ENCODE measurements at regions not wholly inside any gene's neighbourhood (a gene's known extent, or its start where the extent isn't known, plus 50 kb on each side); places are given as distances from the start of the nearest gene placed in this dataset.

DNA sequence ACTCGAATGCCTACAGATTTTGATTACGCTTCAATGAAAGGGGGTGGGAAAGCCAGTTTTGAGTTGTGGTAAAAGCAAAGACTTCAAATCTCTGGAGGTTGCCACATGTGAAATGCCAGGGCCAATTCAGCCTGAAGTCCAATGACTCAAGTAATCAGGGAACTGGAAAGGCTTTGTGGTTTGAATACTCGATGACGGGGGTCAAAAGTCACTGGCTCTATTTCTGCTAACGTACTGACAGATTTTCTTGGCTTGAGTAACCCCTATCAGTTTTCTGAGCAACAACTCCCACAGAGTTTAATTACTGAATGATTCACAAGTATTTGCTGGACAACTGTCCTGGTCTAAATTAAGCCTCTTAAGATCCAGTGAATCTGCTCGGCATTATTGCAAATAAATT is 152.2 kb downstream of the SIPA1L2 start:
- peak; percentile 63 for DNase-seq (ENCODE audit: low spot score)

DNA sequence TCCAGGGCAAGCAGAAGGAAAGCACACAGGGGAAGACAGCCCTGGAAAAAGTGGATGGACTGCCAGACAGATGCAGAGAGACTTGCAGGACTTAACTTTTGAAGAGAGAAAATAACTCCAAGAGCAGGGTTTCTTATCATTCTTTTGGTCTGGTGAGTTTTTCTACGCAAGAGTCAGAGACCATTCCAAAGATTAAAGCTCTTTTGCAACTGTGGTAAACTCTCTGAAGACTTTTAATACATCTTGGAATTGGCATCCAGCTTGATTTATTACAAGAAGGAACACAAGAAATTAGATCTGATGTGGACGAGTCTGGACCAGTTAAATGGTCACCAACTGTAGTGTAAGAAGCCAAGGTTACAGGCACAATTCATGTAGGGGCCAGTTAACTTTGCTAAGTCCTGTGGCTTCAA is 153.4 kb downstream of the SIPA1L2 start:
- DNase-seq (ENCODE audit: low spot score): no peak

DNA sequence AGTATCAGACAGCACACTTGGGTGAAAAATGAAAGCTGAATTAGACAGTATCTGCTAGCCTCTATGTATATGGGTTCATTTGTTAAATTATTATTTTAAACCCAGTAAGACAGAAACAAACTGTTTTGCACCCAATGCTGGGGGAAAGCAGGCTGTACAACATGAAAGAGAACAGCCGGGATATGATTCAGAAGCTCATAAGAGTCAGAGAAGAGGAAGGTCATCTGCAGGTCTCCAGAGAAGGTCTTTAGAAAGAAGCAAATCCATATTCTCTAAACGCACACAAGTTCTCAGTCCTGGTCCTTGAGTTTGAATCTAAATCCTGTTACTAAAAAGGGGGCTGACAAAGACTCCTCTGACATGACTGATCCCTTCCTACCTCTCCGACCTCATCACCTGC is 155.1 kb downstream of the SIPA1L2 start:
- no peak for DNase-seq (ENCODE audit: low spot score)

DNA sequence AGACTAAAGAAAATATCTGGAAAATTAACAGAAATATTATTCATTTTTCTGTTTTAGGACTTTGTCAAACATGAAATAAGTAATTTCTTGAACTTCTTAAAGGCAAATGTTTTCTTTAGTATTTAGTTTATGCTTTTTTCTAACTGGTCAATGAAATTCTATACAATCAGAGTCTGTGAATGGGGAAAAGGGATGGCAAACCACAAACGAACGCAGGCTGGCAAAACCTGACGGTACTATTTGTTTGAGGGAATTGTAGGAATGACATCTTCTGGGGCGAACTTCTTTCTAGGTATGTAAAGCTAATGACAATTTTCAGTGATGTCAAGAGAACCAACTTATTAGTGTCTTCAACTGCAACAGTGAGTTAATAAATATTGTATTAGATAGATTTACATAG is 156.0 kb downstream of the SIPA1L2 start:
- DNase-seq (ENCODE audit: low spot score): no peak

DNA sequence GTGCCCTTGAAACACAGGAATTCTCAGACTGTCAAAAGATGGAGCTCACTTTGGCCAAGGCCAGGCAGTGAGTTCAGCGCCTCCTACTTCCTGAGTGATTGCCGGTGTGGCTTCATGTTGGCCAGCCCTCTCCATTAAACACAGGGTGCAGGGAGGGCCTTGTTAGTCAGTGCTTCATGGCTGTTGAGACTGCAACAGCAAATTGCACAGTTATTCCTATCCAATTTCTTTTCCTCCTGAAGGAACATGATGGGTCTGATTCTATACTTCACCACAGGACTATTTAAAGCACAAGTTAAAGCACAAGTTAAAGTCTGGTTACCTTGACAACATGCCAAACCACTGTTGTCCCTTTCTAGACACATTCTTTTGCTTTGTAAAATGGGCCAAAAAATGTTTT is 156.6 kb downstream of the SIPA1L2 start:
- no peak for DNase-seq (ENCODE audit: low spot score)

DNA sequence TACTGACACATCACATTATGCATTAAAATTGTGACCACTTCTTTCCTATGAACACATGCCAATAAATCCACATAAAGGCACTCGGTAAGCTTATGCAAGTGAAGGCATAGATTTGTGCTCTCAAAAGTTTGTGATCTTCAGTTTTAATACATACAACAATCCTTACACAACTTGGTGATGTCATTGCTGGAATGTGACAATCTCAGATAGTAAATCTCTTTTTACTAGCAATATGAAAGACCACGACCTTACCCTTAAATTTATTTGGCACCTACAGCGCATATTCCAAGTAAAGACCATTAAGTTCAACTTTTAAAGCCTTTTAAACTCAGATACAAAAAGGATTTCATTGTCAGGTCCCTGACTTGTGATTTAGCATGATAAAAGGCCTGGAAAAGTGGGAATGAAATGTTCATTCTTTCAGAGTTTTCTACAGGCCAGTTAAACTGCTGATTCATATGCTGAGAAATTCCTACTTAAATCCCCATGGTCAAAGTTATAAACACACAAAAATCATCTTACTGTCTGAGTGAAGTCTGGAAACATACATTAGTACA is 157.4 kb downstream of the SIPA1L2 start:
- peak; percentile 1 for DNase-seq (ENCODE audit: low spot score)

DNA sequence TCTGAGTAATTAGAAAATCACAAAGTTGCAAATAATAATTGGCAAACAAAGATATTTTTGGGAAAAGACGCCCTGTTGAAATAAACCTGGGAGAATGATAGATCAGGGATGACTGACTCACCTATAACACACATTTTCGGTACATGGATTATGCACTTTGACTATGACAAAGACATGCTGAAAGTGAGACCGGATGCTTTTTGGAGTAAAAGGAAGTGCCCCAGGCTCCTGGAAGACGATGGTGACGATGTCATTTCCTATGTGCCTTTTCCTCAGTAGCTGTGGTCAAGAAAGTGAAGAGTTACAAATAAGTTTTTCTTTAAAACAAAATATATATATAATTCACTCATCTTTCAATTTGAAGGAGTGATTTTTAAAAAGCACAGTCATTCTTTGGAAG is 158.7 kb downstream of the SIPA1L2 start:
- no peak for DNase-seq (ENCODE audit: low spot score)

DNA sequence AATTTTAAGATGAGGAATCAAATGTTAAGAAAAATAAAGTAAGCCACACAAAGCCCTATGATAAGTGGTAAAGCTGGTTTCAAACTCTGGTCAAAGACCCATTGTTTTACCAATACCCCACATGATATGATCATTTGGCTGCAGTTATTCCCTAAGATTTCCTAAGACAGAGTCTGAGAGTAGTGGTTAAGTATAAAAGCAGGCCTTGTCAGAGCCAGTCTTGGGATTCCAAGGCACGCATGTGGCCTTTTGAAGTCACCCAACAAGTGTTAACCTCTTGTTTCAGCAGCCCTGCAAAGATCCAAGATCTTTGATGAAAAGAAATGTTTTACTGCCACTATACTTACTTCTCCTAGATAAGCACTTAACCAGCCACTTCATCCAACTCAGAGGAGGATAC is 159.2 kb downstream of the SIPA1L2 start:
- DNase-seq (ENCODE audit: low spot score): no peak

DNA sequence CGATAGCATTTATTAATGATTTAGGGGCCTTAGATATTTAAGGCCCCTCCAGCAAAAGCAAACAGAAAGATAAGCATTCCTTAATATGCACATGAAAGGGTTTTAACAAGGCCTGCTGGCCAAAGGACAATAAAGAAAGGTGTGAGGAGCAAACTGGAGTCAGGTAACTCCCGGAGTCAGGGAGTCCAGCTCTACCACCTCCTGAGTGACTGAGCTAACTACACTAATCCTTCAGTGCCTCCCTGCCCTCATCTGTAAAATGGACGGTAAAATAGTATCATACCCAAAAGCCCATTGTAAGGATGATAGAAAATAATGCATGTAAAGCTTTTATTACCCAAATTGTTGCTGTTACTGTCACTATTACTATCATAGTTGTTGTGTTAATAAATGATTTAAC is 161.7 kb downstream of the SIPA1L2 start:
- no peak for DNase-seq (ENCODE audit: low spot score)

DNA sequence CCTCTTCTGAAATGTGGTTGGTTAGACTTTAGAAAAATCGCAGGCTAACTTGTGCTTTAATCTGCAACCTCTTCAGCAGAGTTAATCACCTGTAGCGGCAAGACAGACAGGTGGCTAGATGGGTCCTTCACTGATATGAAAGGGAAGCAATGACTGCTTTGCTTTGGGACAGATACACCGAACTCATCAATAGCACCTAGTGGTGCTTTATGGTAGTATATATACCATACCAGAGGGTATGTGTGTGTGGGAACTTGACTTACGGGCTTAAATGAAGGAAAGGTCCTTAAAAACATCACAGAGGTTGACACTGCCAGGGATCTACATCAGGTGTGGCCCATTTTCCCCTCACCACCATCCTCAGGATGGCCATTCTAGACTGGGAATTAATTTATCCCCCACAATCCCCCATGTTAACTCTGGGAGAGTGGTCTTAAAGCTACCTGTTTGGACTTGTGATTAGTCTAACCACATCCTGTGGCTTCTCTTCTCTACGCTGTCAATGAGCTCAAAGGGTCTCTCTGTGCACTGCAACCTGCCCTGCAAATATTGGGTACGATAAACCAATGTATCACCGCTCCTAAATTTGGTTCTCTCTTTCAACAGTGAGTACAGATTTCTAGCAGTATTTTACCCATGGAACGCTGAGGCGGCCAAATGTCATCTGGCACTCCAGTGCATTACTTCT is 162.7 kb downstream of the SIPA1L2 start:
- no peak for DNase-seq (ENCODE audit: low spot score)

DNA sequence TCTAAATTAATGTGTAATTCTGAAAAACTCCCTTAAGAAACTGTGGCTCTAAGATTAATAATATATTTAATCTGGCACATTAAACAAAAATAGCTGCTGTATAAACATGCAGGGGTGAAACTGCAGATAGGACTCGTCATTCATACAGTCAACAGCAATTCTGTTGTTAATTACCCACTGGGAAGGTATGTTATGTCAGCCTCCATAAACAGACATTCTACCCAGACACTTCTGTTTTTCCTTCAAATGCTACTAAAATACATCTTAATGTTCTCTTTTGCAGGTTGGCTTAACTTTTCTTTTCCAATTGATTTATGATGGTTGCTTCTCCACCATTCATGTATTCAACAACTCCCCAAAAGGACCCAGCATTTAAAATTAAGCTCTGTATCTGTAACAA is 165.6 kb downstream of the SIPA1L2 start:
- no peak for DNase-seq (ENCODE audit: low spot score)

DNA sequence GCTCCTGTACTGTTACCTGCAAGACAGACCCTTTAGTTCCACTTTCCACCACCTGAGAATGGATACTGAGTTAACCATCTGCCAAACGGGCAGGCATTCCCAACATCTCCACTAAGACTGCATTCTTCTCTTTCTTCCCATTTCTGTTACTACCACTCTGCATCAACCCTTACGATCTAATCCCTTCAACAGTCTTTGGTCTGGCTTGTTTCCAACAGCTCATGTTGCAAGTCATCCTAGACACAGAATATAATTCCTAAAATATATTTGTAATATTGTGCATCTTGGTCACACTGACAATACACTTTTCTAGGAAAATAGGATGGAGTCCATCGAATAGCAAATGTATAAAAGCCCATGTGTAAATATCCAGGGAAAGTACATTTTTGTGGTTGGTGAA is 166.7 kb downstream of the SIPA1L2 start:
- DNase-seq (ENCODE audit: low spot score): no peak

DNA sequence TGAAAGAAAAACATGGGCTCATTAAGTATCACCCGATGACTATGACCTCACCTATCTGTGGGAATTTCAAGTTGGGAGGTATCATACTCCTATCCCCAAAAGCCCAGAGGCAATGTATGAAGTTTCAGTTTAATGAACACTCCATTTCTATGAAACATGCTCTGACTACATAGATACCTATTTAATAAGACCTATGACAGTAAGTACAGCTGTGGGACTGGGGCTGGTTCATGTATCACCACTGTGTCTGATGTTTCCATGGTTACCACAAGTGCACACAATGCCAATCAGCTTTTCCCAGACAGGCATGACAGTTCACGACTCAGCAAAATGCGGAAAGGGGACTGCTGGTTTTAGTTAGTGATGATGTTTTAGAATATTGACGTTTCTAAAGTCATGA is 167.7 kb downstream of the SIPA1L2 start:
- no peak for DNase-seq (ENCODE audit: low spot score)

DNA sequence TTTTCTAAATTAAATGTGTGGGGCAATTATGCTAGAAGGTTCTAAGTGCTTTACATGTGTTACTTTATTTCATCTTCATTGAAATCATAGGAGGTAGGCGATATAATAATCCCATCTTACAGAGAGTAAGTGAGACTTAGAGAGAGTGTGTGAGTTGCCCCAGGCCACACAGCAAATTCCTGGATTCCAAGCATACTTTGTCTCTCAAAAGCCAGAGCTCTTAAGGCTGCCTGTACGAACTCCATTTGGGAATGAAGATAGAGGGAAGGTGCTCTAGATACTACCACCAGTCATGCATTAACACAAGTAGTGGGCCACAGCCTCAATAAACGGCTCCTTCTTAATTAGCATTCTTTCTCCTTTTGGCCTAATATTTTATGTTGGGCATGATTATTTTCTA is 170.1 kb downstream of the SIPA1L2 start:
- no peak for DNase-seq (ENCODE audit: low spot score)

DNA sequence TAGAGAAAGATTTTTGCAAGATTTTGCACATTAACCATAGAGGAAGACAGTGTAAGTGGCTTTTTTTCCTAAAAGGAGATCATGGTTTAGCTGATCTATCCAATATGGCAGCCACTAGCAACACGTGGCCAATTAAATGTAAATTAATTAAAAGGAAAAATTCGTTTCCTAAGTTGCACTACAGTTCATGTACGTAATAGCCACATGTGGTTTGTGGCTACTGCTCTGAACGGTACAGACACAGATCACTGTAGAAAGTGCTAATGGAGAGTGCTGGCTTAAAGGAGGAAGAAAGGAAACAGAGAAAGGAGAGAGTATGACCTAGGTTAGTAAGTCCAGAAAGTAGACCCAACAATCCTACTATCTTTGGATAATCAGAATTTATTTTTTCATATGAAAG is 170.8 kb downstream of the SIPA1L2 start:
- no peak for DNase-seq (ENCODE audit: low spot score)

DNA sequence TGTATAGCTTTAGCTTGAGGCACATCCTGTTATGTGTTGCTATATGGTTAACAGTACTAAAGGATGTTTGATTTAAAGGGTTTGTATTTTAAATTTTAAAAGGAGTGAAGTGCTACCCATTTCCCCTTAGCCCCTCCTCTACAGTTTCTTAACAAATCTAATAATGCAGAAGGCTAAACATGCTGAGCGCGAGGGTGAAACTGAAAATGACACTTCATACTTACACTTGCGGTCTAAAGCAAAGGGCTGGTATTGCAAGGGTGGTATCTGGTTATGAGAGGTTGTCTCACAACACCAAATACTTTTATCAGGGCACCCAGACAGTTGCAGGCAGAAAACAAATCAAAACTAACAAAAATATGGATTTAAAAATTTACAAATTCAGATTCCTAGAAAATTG is 172.3 kb downstream of the SIPA1L2 start:
- no peak for DNase-seq (ENCODE audit: low spot score)

DNA sequence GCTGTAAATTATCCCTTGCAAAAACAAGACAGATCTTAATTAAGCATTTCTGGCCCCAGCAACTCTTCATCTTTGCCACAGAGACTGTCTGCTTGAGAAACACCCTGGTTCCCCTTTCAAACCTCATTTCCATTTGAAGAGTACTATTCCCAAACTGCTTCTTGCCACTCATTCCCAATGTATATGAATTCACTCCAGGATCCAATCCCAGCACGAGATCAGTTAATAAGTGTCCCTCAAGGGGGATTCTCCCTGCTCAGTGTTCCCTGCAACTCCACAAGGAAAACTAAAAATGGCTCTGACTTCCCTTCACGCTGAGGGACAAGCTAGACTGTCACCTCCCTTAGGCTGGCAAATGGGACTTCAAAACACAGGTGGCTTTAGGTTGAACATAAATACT is 173.2 kb downstream of the SIPA1L2 start:
- no peak for DNase-seq (ENCODE audit: low spot score)

DNA sequence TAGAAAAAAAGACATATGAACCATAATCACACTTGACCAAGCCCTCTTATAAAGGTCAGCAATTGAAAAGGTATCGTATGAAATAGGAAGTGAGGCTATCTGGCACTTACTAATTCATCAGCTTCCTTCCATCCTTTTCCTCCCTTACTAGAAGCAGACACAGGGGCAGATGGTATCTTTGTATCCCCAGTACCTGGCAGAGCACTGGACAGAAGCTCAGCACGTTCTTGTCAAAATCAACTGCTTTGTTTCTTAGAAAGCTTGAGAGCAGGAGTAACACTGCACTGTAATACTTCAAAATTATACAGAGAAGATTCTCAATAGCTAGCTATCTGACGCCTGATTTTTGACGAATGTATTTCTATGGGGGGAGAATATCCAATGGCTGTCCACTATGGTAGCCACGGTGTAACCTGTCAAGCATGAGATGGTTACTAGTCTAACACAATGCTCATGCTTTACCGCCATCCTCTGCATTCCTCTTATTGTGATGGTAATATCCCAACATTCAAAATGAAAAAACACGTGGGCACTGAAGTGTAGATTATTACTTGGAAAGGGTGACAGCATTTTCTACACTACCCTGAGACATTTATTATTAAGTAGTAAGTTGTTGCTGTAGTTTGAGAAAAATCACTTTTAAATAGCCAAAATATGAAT is 175.6 kb downstream of the SIPA1L2 start:
- DNase-seq (ENCODE audit: low spot score): no peak

DNA sequence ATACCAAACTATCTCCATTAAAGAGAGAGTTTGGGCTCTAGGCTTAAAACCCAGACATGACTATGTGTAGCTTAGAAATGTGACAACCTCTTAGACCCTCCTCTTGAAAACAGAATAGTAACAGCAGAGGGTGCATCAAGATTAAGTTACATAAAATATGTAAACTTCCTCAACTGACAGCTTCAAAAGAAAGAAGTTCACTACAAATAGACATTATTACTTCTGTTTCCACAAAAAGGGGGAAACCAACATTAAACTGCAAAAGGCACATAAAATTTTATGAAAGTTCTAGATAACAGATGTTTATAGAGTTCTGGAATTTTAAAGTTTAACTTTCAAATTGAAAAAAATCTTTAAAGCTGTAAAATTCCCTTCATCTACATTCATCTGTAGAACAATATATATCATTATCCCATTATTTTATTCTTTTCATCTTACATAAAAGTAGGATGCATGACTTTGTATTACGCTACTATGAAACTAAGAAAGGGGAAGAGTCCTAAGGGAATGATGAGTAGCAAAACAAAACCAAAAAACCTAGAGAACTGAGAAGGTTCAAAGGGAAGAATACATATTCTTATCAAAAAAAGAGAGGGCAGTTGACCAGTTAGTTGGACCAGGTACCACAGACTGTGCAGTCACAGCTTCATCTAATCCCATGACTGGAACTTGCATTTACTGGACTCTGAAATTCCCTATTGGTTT is 177.0 kb downstream of the SIPA1L2 start:
- no peak for DNase-seq (ENCODE audit: low spot score)

DNA sequence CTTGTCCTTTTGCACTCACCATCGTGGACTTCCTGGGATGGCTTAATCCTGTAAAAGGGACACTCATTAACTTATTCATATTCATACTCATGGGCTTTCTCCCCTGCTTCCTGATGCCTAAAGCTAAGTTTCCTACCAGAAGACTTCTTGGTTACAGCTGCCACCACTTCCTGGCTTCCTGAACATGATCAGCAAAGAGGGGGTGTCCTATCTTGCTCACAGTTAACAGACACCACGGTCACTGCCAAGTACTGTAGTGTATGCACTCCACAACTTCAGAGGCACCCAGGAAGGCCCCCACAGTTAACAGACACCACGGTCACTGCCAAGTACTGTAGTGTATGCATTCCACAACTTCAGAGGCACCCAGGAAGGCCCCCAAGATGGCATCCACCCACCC is 177.8 kb downstream of the SIPA1L2 start:
- no peak for DNase-seq (ENCODE audit: low spot score)

DNA sequence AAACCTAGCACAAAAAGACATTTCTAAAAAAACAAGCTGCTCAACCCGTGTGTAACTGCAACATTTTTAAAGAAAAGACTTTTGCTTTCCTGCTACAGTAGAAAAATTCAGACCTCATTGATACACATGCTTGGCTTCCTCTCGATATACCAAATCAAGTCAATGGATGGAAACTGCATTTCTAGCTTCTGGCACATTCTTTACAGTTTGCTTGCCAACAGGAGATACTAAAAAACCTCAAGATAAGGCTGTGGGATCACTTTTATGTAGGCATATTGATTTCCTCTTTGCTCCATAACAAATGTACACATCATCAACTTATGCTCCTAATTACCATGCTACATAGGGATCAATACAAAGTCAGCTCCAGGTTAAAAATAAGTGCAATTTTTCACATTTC is 178.4 kb downstream of the SIPA1L2 start:
- no peak for DNase-seq (ENCODE audit: low spot score)

DNA sequence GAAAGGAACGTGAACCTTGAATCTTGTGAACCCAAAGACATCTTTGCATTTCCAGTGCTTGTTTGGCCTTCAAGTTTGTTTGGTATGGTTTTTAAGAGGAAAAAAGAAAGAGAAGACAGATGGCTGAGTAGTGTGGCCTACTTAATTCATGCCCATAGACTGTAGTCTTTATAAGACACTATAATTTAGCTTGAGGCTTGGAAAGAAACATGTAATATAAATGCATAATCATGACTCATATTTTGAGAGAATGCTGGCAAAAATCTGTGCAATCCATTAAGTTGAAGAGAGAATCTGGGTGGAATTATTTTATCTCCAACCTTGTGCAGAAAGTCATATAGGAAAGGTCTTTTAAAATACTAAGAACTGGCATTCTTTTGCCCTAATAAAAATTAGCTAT is 179.3 kb downstream of the SIPA1L2 start:
- DNase-seq (ENCODE audit: low spot score): no peak

DNA sequence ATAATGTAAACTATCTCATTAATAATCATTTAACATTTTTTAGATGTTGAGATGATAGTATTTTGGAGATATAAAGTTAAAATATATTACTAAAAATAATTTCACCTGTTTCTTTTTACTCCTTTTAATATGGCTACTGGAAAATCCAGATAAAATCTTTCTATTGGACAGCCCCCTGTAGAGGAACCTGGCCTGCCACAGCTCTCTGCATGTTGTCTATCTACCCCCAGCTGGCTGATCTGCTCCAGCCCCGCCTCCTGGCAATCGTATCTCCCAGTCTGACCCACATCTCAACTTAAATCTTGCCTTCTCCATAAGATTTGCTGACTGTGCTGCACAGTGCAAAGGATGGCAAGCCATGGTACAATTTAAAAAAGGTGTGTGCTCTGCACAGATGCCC is 182.8 kb downstream of the SIPA1L2 start:
- DNase-seq (ENCODE audit: low spot score): no peak

All from LoVo (cell line).